Esophagus muscularis mucosa (tissue), 4 donors: ENCODE measurements at regions not wholly inside any gene's neighbourhood (a gene's known extent, or its start where the extent isn't known, plus 50 kb on each side); places are given as distances from the start of the nearest gene placed in this dataset.

Source experiments
- CTCF ChIP-seq, 3 experiments: fragments of 200-600 bp in 2 of 3; fragments of 450-650 bp in 1 of 3; sonication (generic) in 2 of 3; IDR thresholded peaks; one replicate each; pipeline ENCODE4 v1.5.1; 2017 to 2019; ENCODE audit warnings: antibody characterized with exemption in 3 of 3, mild to moderate bottlenecking in 2 of 3, moderate library complexity in 1 of 3
- EP300 ChIP-seq: sonication (generic); formaldehyde crosslinking; IDR thresholded peaks from one replicate; pipeline ENCODE4 v1.6.1; 2017; ENCODE audit warnings: antibody characterized with exemption
- POLR2A ChIP-seq: fragments of 450-650 bp; IDR thresholded peaks from one replicate; pipeline ENCODE4 v1.6.1; 2017; ENCODE audit warnings: antibody characterized with exemption, moderate library complexity, mild to moderate bottlenecking, low read depth
- POLR2AphosphoS5 ChIP-seq, 2 donors: sonication (generic); formaldehyde crosslinking; IDR thresholded peaks; one replicate each; pipeline ENCODE4 v1.6.1; 2017; ENCODE audit warnings: antibody characterized with exemption in 2 of 2

- TF ChIP-seq POLR2A (no peak), CTCF (IDR thresholded peaks at IDR 0.05) (no peak), EP300 (no peak), POLR2AphosphoS5 (IDR thresholded peaks at IDR 0.05) (no peak)
Observed at GRCh38 chr7:32395168-32395567, 95.0 kb downstream of the LSM5 start.
